H1 (cell line): ENCODE measurements at regions not wholly inside any gene's neighbourhood (a gene's known extent, or its start where the extent isn't known, plus 50 kb on each side); places are given as distances from the start of the nearest gene placed in this dataset.

Source experiments
- POLR2A ChIP-seq, 2 experiments: IDR thresholded peaks; 1 replicate in 1 of 2; 2 replicates in 1 of 2; pipeline ENCODE4 v1.6.1; 2011; ENCODE audit warnings: low read depth in 2 of 2, low read length in 2 of 2, mild to moderate bottlenecking in 2 of 2; ENCODE audit errors: control extremely low read depth in 1 of 2
- POLR2AphosphoS5 ChIP-seq: IDR thresholded peaks from 2 replicates; pipeline ENCODE4 v1.6.1; 2011; ENCODE audit warnings: low read depth, low read length
- TEAD4 ChIP-seq: IDR thresholded peaks from 2 replicates; pipeline ENCODE4 v1.6.1; 2012; ENCODE audit warnings: low read depth, low read length, inconsistent platforms, mixed read lengths
- TF ChIP-seq, protein P1 (sequence below): IDR thresholded peaks from 2 replicates; pipeline ENCODE4 v1.6.1; 2012; ENCODE audit warnings: low read length, inconsistent platforms
- TF ChIP-seq, protein P2 (sequence below), 3 experiments: IDR thresholded peaks; 1 replicate in 2 of 3; 2 replicates in 1 of 3; pipeline versions ENCODE4 v1.5.1 to v1.6.1; 2011; ENCODE audit warnings: low read length in 3 of 3, mild to moderate bottlenecking in 3 of 3, inconsistent platforms in 2 of 3, low read depth in 1 of 3, moderate library complexity in 1 of 3; ENCODE audit not compliant: insufficient read depth in 1 of 3; ENCODE audit errors: control extremely low read depth in 1 of 3

DNA sequence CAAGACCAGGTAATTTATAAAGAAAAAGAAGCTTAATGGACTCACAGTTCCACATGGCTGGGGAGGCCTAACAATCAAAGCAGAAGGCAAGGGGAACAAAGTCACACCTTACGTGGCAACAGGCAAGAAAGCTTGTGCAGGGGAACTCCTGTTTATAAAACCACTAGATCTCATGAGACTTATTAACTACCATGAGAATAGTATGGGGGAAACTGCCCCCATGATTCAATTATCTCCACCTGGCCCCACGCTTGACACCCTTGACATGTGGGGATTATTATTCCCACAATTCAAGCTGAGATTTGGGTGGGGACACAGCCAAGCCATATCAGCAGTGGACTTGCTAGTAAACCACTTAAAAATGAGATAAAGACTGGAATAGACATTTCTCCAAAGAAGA is 451.7 kb downstream of the DNAJB9 start:
- TF ChIP-seq, protein P1, sequence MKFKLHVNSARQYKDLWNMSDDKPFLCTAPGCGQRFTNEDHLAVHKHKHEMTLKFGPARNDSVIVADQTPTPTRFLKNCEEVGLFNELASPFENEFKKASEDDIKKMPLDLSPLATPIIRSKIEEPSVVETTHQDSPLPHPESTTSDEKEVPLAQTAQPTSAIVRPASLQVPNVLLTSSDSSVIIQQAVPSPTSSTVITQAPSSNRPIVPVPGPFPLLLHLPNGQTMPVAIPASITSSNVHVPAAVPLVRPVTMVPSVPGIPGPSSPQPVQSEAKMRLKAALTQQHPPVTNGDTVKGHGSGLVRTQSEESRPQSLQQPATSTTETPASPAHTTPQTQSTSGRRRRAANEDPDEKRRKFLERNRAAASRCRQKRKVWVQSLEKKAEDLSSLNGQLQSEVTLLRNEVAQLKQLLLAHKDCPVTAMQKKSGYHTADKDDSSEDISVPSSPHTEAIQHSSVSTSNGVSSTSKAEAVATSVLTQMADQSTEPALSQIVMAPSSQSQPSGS: no peak
- TF ChIP-seq, protein P2, sequence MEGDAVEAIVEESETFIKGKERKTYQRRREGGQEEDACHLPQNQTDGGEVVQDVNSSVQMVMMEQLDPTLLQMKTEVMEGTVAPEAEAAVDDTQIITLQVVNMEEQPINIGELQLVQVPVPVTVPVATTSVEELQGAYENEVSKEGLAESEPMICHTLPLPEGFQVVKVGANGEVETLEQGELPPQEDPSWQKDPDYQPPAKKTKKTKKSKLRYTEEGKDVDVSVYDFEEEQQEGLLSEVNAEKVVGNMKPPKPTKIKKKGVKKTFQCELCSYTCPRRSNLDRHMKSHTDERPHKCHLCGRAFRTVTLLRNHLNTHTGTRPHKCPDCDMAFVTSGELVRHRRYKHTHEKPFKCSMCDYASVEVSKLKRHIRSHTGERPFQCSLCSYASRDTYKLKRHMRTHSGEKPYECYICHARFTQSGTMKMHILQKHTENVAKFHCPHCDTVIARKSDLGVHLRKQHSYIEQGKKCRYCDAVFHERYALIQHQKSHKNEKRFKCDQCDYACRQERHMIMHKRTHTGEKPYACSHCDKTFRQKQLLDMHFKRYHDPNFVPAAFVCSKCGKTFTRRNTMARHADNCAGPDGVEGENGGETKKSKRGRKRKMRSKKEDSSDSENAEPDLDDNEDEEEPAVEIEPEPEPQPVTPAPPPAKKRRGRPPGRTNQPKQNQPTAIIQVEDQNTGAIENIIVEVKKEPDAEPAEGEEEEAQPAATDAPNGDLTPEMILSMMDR (IDR thresholded peaks at IDR 0.05; ENCODE audit: control extremely low read depth in 1 of 3, insufficient read depth in 1 of 3, low read depth in 1 of 3, low read length in 3 of 3): no peak
- TF ChIP-seq TEAD4 (no peak), POLR2AphosphoS5 (no peak), POLR2A (IDR thresholded peaks at IDR 0.05; ENCODE audit: control extremely low read depth in 1 of 2, low read depth in 2 of 2, low read length in 2 of 2) (no peak)
